RWPE2 (cell line): ENCODE measurements at regions not wholly inside any gene's neighbourhood (a gene's known extent, or its start where the extent isn't known, plus 50 kb on each side); places are given as distances from the start of the nearest gene placed in this dataset.

Experiments
- ATAC-seq: fragments of 200-7000 bp; cut with Tn5 transposase; 3 replicates; pipeline ENCODE4 v1.9.1; 2021; ENCODE audit warnings: low read depth
- DNase-seq: peaks from one replicate; pipeline ENCODE4 v3.0.0-alpha.2; 2020; ENCODE audit warnings: low spot score
- H3K27ac ChIP-seq: fragments of 450-650 bp; 2 replicates; pipeline ENCODE4 v1.5.1; 2017; ENCODE audit warnings: mild to moderate bottlenecking; ENCODE audit not compliant: poor library complexity, severe bottlenecking
- H3K27me3 ChIP-seq: fragments of 250-450 bp; sonication (Bioruptor Pico); 2 replicates; pipeline ENCODE4 v1.5.1; 2021; ENCODE audit warnings: mild to moderate bottlenecking, moderate library complexity; ENCODE audit not compliant: insufficient read depth, poor library complexity, severe bottlenecking
- H3K36me3 ChIP-seq: fragments of 250-450 bp; sonication (Bioruptor Pico); 2 replicates; pipeline ENCODE4 v1.5.1; 2020; ENCODE audit warnings: low read depth, mild to moderate bottlenecking, moderate library complexity
- H3K4me1 ChIP-seq: fragments of 250-450 bp; sonication (Bioruptor Pico); 2 replicates; pipeline ENCODE4 v1.5.1; 2021; ENCODE audit warnings: mild to moderate bottlenecking, moderate library complexity; ENCODE audit not compliant: insufficient read depth, poor library complexity, severe bottlenecking
- H3K4me3 ChIP-seq: fragments of 250-450 bp; sonication (Bioruptor Pico); 2 replicates; pipeline ENCODE4 v1.5.1; 2021; ENCODE audit warnings: mild to moderate bottlenecking, moderate library complexity; ENCODE audit not compliant: severe bottlenecking
- H3K9me3 ChIP-seq: fragments of 250-450 bp; sonication (Bioruptor Pico); 2 replicates; pipeline ENCODE4 v1.5.1; 2021; ENCODE audit warnings: mild to moderate bottlenecking, moderate library complexity; ENCODE audit not compliant: severe bottlenecking
- TF ChIP-seq, protein P1 (sequence below): fragments of 450-650 bp; IDR thresholded peaks from one replicate; pipeline ENCODE4 v1.5.1; 2017; ENCODE audit warnings: mild to moderate bottlenecking, moderate library complexity; ENCODE audit not compliant: poor library complexity, severe bottlenecking

DNA sequence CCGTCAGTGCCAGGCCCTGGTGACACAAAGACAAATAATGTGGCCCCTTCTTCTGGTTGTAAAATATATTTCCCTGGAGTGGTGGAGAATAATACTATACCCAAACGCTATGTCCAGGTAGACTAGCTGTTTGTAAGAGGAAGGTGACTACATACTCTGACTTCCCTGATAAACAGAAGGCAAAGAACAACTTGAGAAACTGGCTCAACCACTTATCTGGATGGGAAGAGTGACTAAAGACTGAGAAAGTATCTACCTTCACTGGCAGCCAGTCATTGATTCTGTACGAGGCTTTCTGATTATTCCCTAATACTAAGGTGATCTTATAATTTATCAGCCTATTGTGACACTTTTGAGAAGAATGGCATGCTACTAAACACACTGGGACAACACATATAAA lies 569.7 kb downstream of the EPHA7 start:
- Histone ChIP-seq H3K27ac (no peak overlapping the region), H3K27me3 (no peaks in the 10 kb centered on the region), H3K4me3 (no peak overlapping the region), H3K36me3 (no peaks in the 10 kb centered on the region), H3K4me1 (no peaks in the 10 kb centered on the region), H3K9me3 (no peaks in the 10 kb centered on the region)
- DNase-seq (no peak), ATAC-seq (0 out of 3 replicates have a peak, but pooled peaks have one; percentile 27)
- TF ChIP-seq, protein P1, sequence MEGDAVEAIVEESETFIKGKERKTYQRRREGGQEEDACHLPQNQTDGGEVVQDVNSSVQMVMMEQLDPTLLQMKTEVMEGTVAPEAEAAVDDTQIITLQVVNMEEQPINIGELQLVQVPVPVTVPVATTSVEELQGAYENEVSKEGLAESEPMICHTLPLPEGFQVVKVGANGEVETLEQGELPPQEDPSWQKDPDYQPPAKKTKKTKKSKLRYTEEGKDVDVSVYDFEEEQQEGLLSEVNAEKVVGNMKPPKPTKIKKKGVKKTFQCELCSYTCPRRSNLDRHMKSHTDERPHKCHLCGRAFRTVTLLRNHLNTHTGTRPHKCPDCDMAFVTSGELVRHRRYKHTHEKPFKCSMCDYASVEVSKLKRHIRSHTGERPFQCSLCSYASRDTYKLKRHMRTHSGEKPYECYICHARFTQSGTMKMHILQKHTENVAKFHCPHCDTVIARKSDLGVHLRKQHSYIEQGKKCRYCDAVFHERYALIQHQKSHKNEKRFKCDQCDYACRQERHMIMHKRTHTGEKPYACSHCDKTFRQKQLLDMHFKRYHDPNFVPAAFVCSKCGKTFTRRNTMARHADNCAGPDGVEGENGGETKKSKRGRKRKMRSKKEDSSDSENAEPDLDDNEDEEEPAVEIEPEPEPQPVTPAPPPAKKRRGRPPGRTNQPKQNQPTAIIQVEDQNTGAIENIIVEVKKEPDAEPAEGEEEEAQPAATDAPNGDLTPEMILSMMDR, result no peak

DNA sequence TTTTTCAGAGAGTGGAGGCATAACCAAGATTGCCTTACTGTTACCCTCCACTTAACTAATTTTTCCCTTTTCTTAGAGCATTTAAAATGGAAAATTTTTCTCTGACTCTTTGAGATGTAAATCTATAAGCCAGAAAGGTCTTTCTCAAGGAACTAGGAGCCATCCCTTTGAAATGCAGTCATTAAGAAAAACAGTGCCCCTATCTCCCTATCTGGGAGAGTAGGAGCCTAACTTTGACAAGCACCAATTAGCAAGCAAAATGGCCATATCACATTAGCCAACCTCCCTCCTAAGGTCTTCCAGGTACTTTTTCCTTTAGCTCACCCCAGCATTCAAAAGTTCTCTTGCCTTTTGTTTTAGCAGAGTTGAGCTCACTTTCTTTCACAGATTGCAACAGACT lies 570.5 kb downstream of the EPHA7 start:
- TF ChIP-seq, protein P1, result no peak
- H3K36me3 ChIP-seq, result no peaks in the 10 kb centered on the region
- ATAC-seq (no peak), DNase-seq (no peak)
- H3K9me3 ChIP-seq, result no peaks in the 10 kb centered on the region
- H3K4me1 ChIP-seq, result no peaks in the 10 kb centered on the region
- no peak overlapping the region for H3K4me3 ChIP-seq
- H3K27me3 ChIP-seq, result no peaks in the 10 kb centered on the region
- no peak overlapping the region for H3K27ac ChIP-seq

DNA sequence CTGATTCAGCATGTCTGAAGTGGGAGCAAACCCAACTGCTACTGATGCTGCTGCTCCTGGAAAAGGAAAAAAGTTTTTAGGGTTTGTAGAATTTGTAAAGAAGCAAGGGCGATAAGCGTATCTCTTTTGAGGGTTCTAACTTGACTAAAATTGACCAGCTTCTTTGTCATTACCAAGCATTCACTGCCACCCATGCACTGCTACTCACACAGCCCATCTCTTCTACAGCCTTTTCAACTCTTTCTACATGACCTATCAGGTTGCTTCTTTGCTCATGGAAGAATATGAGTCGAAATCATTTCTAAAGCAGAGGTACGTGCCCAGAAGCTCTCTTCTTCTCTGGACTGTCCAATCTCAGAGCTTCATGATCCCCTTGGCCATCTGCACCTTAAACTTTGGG lies 570.9 kb downstream of the EPHA7 start:
- no peaks in the 10 kb centered on the region for H3K4me1 ChIP-seq
- no peaks in the 10 kb centered on the region for H3K27me3 ChIP-seq
- ATAC-seq (no peak), DNase-seq (no peak)
- no peaks in the 10 kb centered on the region for H3K36me3 ChIP-seq
- TF ChIP-seq, protein P1, result no peak
- H3K9me3 ChIP-seq, result no peaks in the 10 kb centered on the region
- H3K4me3 ChIP-seq, result no peak overlapping the region
- H3K27ac ChIP-seq, result no peak overlapping the region

DNA sequence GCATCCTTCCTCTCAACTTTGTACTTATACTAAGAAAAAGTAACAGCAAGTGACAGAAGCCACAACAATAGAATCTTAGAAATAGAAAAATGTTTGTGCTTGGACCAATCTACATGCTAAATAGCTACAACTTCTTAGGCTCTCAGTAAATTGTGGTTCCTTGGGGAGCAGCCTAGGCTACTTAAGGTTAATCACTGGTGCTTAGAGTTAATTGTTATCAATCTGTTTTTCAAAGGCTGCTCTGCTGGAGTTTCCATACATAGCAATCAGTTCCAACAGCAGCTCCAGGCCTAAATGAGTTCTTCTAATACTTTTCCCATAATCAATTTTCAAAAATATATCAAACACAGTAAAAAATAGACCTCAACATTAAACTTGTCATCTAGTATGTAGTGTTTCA lies 571.4 kb downstream of the EPHA7 start:
- H3K27ac ChIP-seq, result no peak overlapping the region
- TF ChIP-seq, protein P1, result no peak
- no peaks in the 10 kb centered on the region for H3K27me3 ChIP-seq
- DNase-seq, result no peak
- ATAC-seq, result no peak
- no peak overlapping the region for H3K4me3 ChIP-seq
- H3K36me3 ChIP-seq, result no peaks in the 10 kb centered on the region
- H3K9me3 ChIP-seq, result no peaks in the 10 kb centered on the region
- no peaks in the 10 kb centered on the region for H3K4me1 ChIP-seq

DNA sequence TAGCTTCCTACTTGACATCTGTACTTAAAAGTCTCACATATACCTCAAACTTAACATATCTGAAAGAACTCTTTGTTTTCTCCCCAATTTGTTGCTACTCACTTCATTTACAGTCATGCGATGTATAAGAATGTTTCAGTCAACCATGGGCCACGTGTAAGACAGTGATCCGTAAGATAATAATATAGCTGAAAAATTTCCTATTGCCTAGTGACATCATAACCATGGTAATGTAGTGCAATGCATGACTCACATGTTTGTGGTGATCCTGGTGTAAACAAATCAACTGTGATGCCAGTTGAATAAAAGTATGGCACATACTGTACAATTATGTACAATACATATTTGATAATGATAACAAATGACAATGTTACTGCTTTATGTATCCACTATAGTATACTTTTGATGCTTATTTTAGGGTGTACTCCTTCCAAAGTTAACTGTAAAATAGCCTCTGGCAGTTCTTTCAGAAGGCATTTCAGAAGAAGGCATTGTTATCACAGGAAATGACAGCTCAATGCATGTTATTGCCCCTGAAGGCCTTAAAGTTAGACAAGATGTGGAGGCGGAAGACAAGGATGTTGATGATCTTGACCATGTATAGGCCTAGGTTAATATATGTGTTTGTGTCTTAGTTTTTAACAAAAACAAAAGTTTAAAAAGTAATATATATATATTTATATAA lies 579.0 kb downstream of the EPHA7 start:
- TF ChIP-seq, protein P1, result no peak
- DNase-seq (no peak), ATAC-seq (no peak)
- Histone ChIP-seq H3K4me1 (no peaks in the 10 kb centered on the region), H3K9me3 (no peaks in the 10 kb centered on the region), H3K27me3 (no peaks in the 10 kb centered on the region), H3K36me3 (no peaks in the 10 kb centered on the region), H3K4me3 (no peak overlapping the region), H3K27ac (no peak overlapping the region)
